ENCODE measurements at regions not wholly inside any gene's neighbourhood (a gene's known extent, or its start where the extent isn't known, plus 50 kb on each side); places are given as distances from the start of the nearest gene placed in this dataset.

DNA sequence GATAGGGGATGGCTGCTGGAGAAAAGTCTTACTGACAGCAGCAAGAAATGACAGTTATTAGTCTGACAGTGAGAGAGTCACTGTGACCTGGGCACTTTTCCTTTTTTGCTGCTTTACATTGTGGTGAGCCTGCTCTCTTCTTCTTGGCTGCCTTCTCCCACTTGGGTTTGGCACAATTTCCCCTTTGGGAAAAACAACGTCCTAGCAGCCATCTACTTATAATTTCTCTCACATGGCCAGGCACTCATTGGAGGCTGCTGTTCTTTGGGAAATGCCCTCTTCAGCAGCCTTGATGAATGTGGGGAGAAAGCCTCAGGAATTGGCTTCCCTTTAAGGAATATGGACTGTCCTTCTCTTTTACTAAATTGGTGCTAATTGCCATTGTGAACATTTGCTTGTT lies 60.4 kb upstream of the SLC1A4 start:
- peaks cover 0 to 4% of the 10 kb centered on the region in 2 donors for H3K9me3 ChIP-seq
- no peaks in the 10 kb centered on the region for H3K36me3 ChIP-seq
- intact Hi-C loops (cut with DNase I; ENCODE audit: low total_unique reads) (no loop called here), in situ Hi-C loops (cut with MboI; ENCODE audit: low pct_ligation_motif_present in 1 of 4, low pct_unique_long_range_greater_than_20kb in 1 of 4, low sequenced_read_pairs in 3 of 4) (no loop called here)
- no peak overlapping the region for H3K27ac ChIP-seq
- no peaks in the 10 kb centered on the region for H3K27me3 ChIP-seq
- WGBS, 2 donors (ENCODE audit: low coverage in 1 of 2) = 29 to 50% methylated on average over 1 of the region's 1 CpG
- H3K4me1 ChIP-seq = no peaks in the 10 kb centered on the region
- TF ChIP-seq EP300 (IDR thresholded peaks at IDR 0.05; ENCODE audit: low read depth) = no peak
- TF ChIP-seq POLR2A (IDR thresholded peaks at IDR 0.05) = no peak
- TF ChIP-seq, protein P1, sequence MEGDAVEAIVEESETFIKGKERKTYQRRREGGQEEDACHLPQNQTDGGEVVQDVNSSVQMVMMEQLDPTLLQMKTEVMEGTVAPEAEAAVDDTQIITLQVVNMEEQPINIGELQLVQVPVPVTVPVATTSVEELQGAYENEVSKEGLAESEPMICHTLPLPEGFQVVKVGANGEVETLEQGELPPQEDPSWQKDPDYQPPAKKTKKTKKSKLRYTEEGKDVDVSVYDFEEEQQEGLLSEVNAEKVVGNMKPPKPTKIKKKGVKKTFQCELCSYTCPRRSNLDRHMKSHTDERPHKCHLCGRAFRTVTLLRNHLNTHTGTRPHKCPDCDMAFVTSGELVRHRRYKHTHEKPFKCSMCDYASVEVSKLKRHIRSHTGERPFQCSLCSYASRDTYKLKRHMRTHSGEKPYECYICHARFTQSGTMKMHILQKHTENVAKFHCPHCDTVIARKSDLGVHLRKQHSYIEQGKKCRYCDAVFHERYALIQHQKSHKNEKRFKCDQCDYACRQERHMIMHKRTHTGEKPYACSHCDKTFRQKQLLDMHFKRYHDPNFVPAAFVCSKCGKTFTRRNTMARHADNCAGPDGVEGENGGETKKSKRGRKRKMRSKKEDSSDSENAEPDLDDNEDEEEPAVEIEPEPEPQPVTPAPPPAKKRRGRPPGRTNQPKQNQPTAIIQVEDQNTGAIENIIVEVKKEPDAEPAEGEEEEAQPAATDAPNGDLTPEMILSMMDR (IDR thresholded peaks at IDR 0.05) = no peak
- no peak for TF ChIP-seq POLR2AphosphoS5 (IDR thresholded peaks at IDR 0.05)
- DNase-seq = no peak
- H3K4me3 ChIP-seq = no peak overlapping the region

DNA sequence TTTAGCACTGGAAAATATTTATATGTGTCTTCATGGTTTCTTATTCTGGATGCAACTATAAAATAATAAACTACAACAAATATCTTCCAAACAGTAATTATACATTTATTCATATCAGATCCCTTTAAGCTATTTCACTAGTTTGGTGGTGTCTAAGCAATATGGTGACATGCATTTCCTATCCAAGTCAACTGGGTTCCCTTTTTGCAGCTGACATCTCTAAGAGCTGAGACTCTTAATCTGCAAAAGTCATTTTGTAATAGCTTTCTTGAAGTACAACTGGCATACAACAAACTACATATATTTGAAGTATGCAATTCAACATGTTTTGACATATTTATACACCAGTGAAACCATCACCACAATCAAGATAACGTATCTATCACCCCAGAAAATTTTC lies 59.9 kb upstream of the SLC1A4 start:
- H3K36me3 ChIP-seq = no peaks in the 10 kb centered on the region
- in situ Hi-C loops (cut with MboI; ENCODE audit: low pct_ligation_motif_present in 1 of 4, low pct_unique_long_range_greater_than_20kb in 1 of 4, low sequenced_read_pairs in 3 of 4) = no loop called here
- H3K27me3 ChIP-seq = no peaks in the 10 kb centered on the region
- no peaks in the 10 kb centered on the region for H3K4me1 ChIP-seq
- WGBS, 2 donors (ENCODE audit: low coverage in 1 of 2) = 50 to 79% methylated on average over 1 of the region's 1 CpG
- DNase-seq = no peak
- H3K9me3 ChIP-seq = peaks cover 0 to 4% of the 10 kb centered on the region in 2 donors
- TF ChIP-seq EP300 (IDR thresholded peaks at IDR 0.05; ENCODE audit: low read depth) (no peak), POLR2A (IDR thresholded peaks at IDR 0.05) (no peak), POLR2AphosphoS5 (IDR thresholded peaks at IDR 0.05) (no peak)
- TF ChIP-seq, protein P1 (IDR thresholded peaks at IDR 0.05) = no peak
- no peak overlapping the region for H3K27ac ChIP-seq
- intact Hi-C loops (cut with DNase I; ENCODE audit: low total_unique reads) = no loop called here
- H3K4me3 ChIP-seq = no peak overlapping the region

- peaks cover 0 to 4% of the 10 kb centered on the region in 2 donors for H3K9me3 ChIP-seq
Measured at GRCh38 chr2:64930258-64930671, 58.9 kb upstream of the SLC1A4 start.

DNA sequence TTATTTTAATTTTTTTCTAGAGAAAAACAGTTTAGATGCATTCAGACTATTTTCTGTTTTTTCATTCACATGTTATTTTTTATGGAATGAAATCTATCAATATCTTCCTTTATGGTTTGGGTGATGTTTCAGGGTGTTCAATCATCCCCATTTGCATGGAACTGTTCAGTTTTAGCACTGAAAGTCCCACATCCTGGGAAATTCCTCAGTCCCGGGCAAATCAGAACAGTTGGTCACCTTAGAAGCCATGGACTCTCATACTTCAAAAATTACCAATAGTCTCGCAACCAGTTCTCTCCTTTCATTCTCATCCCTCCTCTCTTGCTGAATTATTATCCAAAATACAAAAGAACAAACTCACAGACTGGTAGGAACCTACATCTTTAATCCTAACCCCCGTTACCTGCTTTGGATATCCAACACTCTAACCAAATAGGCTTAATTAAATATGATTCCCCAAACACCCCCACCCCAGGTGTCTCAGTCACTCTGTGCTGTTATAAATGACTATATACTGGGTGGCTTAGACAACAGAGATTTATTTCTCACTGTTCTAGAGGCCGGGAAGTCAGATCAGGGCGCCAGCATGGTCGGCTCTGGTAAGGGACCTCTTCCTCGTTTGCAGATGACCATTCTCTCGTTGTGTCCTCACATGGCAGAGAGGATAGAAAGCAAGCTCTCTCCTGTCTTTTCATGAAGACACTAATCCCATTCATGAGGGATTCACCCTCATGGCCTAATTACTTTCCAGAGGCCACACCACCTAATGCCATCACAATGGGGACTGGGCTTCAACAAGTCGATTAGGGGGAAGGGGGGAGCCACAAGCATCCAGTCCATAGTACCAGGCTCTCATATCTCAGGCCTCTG lies 57.7 kb upstream of the SLC1A4 start:
- in situ Hi-C loops (cut with MboI; ENCODE audit: low pct_ligation_motif_present in 1 of 4, low pct_unique_long_range_greater_than_20kb in 1 of 4, low sequenced_read_pairs in 3 of 4) (no loop called here), intact Hi-C loops (cut with DNase I; ENCODE audit: low total_unique reads) (no loop called here)
- no peaks in the 10 kb centered on the region for H3K27me3 ChIP-seq
- H3K36me3 ChIP-seq = no peaks in the 10 kb centered on the region
- no peaks in the 10 kb centered on the region for H3K9me3 ChIP-seq
- H3K4me3 ChIP-seq = no peak overlapping the region
- DNase-seq = no peak
- H3K4me1 ChIP-seq = peaks cover 0 to 4% (median 0%) of the 10 kb centered on the region in 4 donors
- 78 to 93% methylated on average over 3 to 9 of the region's 9 CpGs for WGBS, 2 donors (ENCODE audit: low coverage in 1 of 2)
- H3K27ac ChIP-seq = peak overlapping the region in 2 of 4 donors; percentile 26 to 57
- TF ChIP-seq POLR2AphosphoS5 (IDR thresholded peaks at IDR 0.05) = no peak
- TF ChIP-seq, protein P1 (IDR thresholded peaks at IDR 0.05) = no peak
- TF ChIP-seq POLR2A (IDR thresholded peaks at IDR 0.05) = no peak
- TF ChIP-seq EP300 (IDR thresholded peaks at IDR 0.05; ENCODE audit: low read depth) = no peak

More at GRCh38 chr2:64930258-64930671, 58.9 kb upstream of the SLC1A4 start:
- Histone ChIP-seq H3K27me3 (no peaks in the 10 kb centered on the region), H3K27ac (peak overlapping the region in 1 of 4 donors; percentile 44), H3K4me3 (no peak overlapping the region), H3K4me1 (peaks cover 0 to 4% (median 0%) of the 10 kb centered on the region in 4 donors), H3K36me3 (no peaks in the 10 kb centered on the region)
- no peak for DNase-seq
- in situ Hi-C loops (cut with MboI; ENCODE audit: low pct_ligation_motif_present in 1 of 4, low pct_unique_long_range_greater_than_20kb in 1 of 4, low sequenced_read_pairs in 3 of 4) = no loop called here
- no peak for TF ChIP-seq POLR2AphosphoS5 (IDR thresholded peaks at IDR 0.05)
- TF ChIP-seq POLR2A (IDR thresholded peaks at IDR 0.05) = no peak
- TF ChIP-seq, protein P1 (IDR thresholded peaks at IDR 0.05) = no peak
- TF ChIP-seq EP300 (IDR thresholded peaks at IDR 0.05; ENCODE audit: low read depth) = no peak
- 76% methylated on average over 1 of the region's 1 CpG; no CpG with 5 or more reads in 1 of the 2 donors for WGBS, 2 donors (ENCODE audit: low coverage in 1 of 2)
- intact Hi-C loops (cut with DNase I; ENCODE audit: low total_unique reads) = no loop called here

Data from transverse colon (tissue), 4 donors.